ENCODE measurements at regions not wholly inside any gene's neighbourhood (a gene's known extent, or its start where the extent isn't known, plus 50 kb on each side); places are given as distances from the start of the nearest gene placed in this dataset.

DNA sequence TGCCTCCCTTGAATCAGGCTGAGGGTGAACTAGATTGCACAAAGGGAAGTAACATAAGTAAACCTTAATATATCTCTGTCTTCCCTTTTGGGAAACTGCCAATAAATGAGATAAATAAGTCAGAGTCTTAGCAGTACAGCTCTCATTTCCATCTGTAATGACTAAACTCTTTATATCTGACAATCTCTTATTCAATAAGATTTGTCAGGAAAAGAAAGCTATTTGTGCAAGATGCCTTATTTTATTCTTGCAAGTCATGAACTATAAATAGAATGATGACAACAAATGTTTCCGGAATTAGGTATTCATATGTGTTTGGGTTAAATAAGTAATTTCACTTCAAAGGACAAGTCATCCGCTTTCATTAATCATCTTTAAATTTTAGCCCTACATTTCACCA, 229.2 kb downstream of the PTGER3 start:
- TF ChIP-seq, protein P1, sequence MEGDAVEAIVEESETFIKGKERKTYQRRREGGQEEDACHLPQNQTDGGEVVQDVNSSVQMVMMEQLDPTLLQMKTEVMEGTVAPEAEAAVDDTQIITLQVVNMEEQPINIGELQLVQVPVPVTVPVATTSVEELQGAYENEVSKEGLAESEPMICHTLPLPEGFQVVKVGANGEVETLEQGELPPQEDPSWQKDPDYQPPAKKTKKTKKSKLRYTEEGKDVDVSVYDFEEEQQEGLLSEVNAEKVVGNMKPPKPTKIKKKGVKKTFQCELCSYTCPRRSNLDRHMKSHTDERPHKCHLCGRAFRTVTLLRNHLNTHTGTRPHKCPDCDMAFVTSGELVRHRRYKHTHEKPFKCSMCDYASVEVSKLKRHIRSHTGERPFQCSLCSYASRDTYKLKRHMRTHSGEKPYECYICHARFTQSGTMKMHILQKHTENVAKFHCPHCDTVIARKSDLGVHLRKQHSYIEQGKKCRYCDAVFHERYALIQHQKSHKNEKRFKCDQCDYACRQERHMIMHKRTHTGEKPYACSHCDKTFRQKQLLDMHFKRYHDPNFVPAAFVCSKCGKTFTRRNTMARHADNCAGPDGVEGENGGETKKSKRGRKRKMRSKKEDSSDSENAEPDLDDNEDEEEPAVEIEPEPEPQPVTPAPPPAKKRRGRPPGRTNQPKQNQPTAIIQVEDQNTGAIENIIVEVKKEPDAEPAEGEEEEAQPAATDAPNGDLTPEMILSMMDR (IDR thresholded peaks at IDR 0.05) = no peak
- no peak for TF ChIP-seq POLR2A (IDR thresholded peaks at IDR 0.05)
